Gastroesophageal sphincter (tissue), 4 donors: ENCODE measurements at regions not wholly inside any gene's neighbourhood (a gene's known extent, or its start where the extent isn't known, plus 50 kb on each side); places are given as distances from the start of the nearest gene placed in this dataset.

Experiments
- ATAC-seq: fragments of 150-250 bp; one replicate; pipeline ENCODE4 v1.9.1; 2016; ENCODE audit warnings: mild to moderate bottlenecking, moderate library complexity
- H3K27ac ChIP-seq, 4 donors: fragments of 200-600 bp; sonication (generic) in 3 of 4; 1 replicate in 3 of 4; 2 replicates in 1 of 4; pipeline ENCODE4 v1.5.1; 2016 to 2019
- H3K27me3 ChIP-seq: fragments of 200-600 bp; sonication (generic); one replicate; pipeline ENCODE4 v1.5.1; 2019
- H3K36me3 ChIP-seq, 2 donors: fragments of 200-600 bp; sonication (generic); one replicate each; pipeline ENCODE4 v1.5.1; 2019; ENCODE audit warnings: control low read depth in 1 of 2
- H3K4me1 ChIP-seq, 3 donors: fragments of 200-600 bp; sonication (generic); 1 replicate in 2 of 3; 2 replicates in 1 of 3; pipeline ENCODE4 v1.5.1; 2016 to 2019; ENCODE audit warnings: control low read depth in 2 of 3
- H3K4me3 ChIP-seq, 2 donors: fragments of 200-600 bp; sonication (generic); one replicate each; pipeline ENCODE4 v1.5.1; 2019; ENCODE audit warnings: mild to moderate bottlenecking in 1 of 2, moderate library complexity in 1 of 2
- H3K9me3 ChIP-seq, 3 donors: fragments of 200-600 bp; sonication (generic); one replicate each; pipeline ENCODE4 v1.5.1; 2017 to 2019; ENCODE audit warnings: control low read depth in 2 of 3
- CTCF ChIP-seq, 4 experiments: fragments of 200-600 bp in 2 of 4; fragments of 450-650 bp in 2 of 4; sonication (generic) in 1 of 4; IDR thresholded peaks; one replicate each; pipeline ENCODE4 v1.5.1; 2017 to 2019; ENCODE audit warnings: antibody characterized with exemption in 4 of 4, mild to moderate bottlenecking in 2 of 4, moderate library complexity in 2 of 4
- EP300 ChIP-seq: sonication (generic); formaldehyde crosslinking; IDR thresholded peaks from one replicate; pipeline ENCODE4 v1.6.1; 2017; ENCODE audit warnings: antibody characterized with exemption, mild to moderate bottlenecking
- POLR2A ChIP-seq, 2 donors: fragments of 450-650 bp; IDR thresholded peaks; one replicate each; pipeline ENCODE4 v1.6.1; 2017; ENCODE audit warnings: antibody characterized with exemption in 2 of 2, mild to moderate bottlenecking in 2 of 2, moderate library complexity in 1 of 2
- POLR2AphosphoS5 ChIP-seq: sonication (generic); formaldehyde crosslinking; IDR thresholded peaks from one replicate; pipeline ENCODE4 v1.6.1; 2017; ENCODE audit warnings: antibody characterized with exemption
- WGBS, 2 donors: methylation state at CpG; one replicate each; pipeline ENCODE4 v1.1.5; 2018; ENCODE audit warnings: low coverage in 1 of 2; 5-methylcytosine and 5-hydroxymethylcytosine counted together

DNA sequence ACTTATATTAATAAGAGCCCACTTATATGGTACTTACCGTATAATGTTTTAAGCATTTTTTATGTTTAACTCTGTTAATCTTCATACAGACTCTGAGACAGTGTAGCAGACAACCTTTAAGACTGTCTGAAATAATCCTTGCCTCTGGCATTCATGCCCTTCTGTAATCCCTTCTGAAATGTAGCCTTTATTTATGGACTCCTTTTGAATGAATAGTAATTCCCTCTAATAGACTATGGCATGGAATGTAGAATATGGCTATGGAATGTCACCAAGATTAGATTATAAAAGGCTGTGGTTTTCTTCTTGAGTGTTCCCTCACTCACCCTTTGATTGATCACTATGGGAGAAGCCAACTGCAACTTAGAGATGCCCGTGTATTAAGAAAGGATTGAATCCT, 439.4 kb downstream of the SH3GL2 start:
- Histone ChIP-seq H3K9me3 (peaks cover 0 to 7% (median 0%) of the 10 kb centered on the region in 3 donors), H3K36me3 (no peaks in the 10 kb centered on the region), H3K4me1 (peaks cover 0 to 14% (median 0%) of the 10 kb centered on the region in 3 donors), H3K27ac (no peak overlapping the region), H3K27me3 (no peaks in the 10 kb centered on the region), H3K4me3 (no peak overlapping the region)
- 97 to 100% methylated on average over 1 to 2 of the region's 2 CpGs for WGBS, 2 donors
- no peak for ATAC-seq
- TF ChIP-seq CTCF (IDR thresholded peaks at IDR 0.05) (no peak), POLR2AphosphoS5 (no peak), EP300 (no peak), POLR2A (IDR thresholded peaks at IDR 0.05) (no peak)

DNA sequence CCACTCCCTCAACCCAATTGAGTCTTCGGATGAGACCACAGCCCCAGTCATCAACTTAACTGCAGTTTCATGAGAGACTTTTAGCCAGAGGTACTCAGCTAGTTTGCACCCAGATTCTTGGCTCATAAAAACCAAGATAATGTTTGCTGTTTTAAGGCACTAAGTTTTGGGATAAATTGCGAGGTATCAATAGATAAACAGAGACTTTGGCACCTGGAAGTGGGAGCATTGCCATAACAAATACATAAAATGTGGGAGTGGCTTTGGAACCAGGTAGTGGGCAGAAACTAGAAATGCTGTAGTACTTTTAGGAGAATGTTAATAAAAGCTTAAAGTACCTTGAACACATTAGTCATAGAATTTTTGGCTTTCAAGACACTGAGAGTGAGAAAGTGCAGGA, 439.8 kb downstream of the SH3GL2 start:
- ATAC-seq: no peak
- WGBS, 2 donors: 74% methylated on average over 2 of the region's 2 CpGs; no CpG with 5 or more reads in 1 of the 2 donors

DNA sequence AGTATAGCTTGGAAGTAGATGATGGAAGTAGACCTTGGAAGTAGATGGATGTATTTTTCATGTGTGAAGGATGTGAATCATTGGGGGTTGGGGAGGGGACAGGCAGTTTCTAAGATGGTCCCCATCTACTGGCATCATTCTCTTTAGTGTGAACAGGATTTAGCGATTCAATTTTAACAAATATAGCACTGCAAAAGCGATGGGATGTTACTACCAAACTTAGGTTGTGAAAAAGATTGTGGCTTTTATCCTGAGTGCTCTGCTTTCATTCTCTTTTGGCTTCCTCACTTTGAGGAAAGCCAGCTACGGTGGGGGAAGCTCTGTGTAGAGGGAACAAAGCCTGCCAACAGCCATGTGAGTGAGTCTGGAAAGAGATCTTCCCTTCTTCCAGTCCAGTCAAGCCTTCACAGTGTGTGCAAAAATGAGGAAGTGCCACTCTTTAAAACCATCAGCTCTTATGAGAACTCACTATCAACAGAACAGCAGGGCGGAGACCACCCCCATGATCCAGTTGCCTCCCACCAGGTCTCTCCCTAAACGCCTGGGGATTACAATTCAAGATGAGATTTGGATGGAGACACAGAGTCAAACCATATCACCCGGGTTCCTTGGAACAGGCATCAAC, 441.4 kb downstream of the SH3GL2 start:
- TF ChIP-seq POLR2A (IDR thresholded peaks at IDR 0.05) (no peak), CTCF (IDR thresholded peaks at IDR 0.05) (no peak), EP300 (no peak), POLR2AphosphoS5 (no peak)
- no peaks in the 10 kb centered on the region for H3K36me3 ChIP-seq
- peak overlapping the region in 3 of 4 donors; percentile 4 to 26 (median 12) for H3K27ac ChIP-seq
- peaks cover 0 to 7% (median 0%) of the 10 kb centered on the region in 3 donors for H3K9me3 ChIP-seq
- H3K27me3 ChIP-seq: no peaks in the 10 kb centered on the region
- H3K4me3 ChIP-seq: no peak overlapping the region
- WGBS, 2 donors: 50 to 65% methylated on average over 3 to 6 of the region's 6 CpGs
- no peak for ATAC-seq
- no peaks in the 10 kb centered on the region for H3K4me1 ChIP-seq

More for the DNA sequence above, 439.8 kb downstream of the SH3GL2 start:
- no peak for TF ChIP-seq POLR2AphosphoS5
- no peak for TF ChIP-seq EP300
- TF ChIP-seq POLR2A (IDR thresholded peaks at IDR 0.05): no peak
- no peak for TF ChIP-seq CTCF (IDR thresholded peaks at IDR 0.05)
- Histone ChIP-seq H3K4me1 (peaks cover 0 to 10% (median 0%) of the 10 kb centered on the region in 3 donors), H3K9me3 (peaks cover 0 to 7% (median 0%) of the 10 kb centered on the region in 3 donors), H3K27ac (no peak overlapping the region), H3K27me3 (no peaks in the 10 kb centered on the region), H3K4me3 (no peak overlapping the region), H3K36me3 (no peaks in the 10 kb centered on the region)

DNA sequence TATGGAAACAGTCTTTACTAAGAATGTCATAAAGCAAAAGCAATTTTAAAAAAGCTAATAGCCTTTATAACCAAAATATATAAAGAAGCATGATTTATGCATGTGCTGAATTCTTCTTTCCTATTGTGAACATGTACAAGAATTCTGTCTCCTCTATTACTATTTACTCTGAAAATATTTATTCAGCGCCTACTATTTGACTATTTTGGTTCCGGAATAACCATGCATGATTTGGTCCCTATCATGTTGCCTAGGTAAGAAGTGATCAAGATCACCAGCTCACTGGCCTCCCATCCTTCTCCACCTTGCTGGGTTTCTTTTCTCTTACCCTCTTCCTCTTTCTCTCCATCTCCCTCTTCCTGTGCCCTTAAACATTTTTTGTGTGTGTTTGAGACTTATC, 443.8 kb downstream of the SH3GL2 start:
- H3K36me3 ChIP-seq: no peaks in the 10 kb centered on the region
- WGBS, 2 donors: 92 to 97% methylated on average over 2 of the region's 2 CpGs
- TF ChIP-seq POLR2A (IDR thresholded peaks at IDR 0.05) (no peak), CTCF (IDR thresholded peaks at IDR 0.05) (no peak), POLR2AphosphoS5 (no peak), EP300 (no peak)
- no peaks in the 10 kb centered on the region for H3K27me3 ChIP-seq
- peaks cover 0 to 7% (median 0%) of the 10 kb centered on the region in 3 donors for H3K9me3 ChIP-seq
- no peaks in the 10 kb centered on the region for H3K4me1 ChIP-seq
- H3K4me3 ChIP-seq: no peak overlapping the region
- H3K27ac ChIP-seq: no peak overlapping the region
- no peak for ATAC-seq

GRCh38 chr9:18023332-18023731, 444.5 kb downstream of the SH3GL2 start:
- TF ChIP-seq POLR2AphosphoS5 (no peak), POLR2A (IDR thresholded peaks at IDR 0.05) (no peak), CTCF (IDR thresholded peaks at IDR 0.05) (no peak), EP300 (no peak)
- Histone ChIP-seq H3K27ac (no peak overlapping the region), H3K36me3 (no peaks in the 10 kb centered on the region), H3K27me3 (no peaks in the 10 kb centered on the region), H3K9me3 (peaks cover 0 to 4% (median 0%) of the 10 kb centered on the region in 3 donors), H3K4me3 (no peak overlapping the region), H3K4me1 (no peaks in the 10 kb centered on the region)
- no peak for ATAC-seq
- WGBS, 2 donors: 17 to 70% methylated on average over 1 to 3 of the region's 3 CpGs
